ENCODE measurements at regions not wholly inside any gene's neighbourhood (a gene's known extent, or its start where the extent isn't known, plus 50 kb on each side); places are given as distances from the start of the nearest gene placed in this dataset.

DNA sequence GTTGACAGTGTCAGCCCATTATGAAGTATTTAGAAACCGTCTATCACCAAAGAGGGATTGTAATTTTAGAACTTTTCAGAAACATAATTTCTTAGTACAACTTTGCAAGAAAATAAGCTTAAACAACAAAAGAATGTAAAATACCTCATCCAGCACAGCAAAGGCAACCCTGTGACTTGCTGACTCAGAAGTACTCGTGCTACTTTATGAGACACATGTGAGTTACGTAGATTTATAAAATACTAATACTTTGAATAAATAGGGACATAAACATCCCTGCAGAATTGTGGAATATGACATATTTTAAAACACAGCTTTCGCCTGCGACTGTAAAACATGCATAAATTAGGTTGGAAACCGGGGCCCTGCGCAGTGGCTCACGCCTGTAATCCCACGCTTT, 739.7 kb upstream of the ANKRD30A start:
- no peak for DNase-seq

DNA sequence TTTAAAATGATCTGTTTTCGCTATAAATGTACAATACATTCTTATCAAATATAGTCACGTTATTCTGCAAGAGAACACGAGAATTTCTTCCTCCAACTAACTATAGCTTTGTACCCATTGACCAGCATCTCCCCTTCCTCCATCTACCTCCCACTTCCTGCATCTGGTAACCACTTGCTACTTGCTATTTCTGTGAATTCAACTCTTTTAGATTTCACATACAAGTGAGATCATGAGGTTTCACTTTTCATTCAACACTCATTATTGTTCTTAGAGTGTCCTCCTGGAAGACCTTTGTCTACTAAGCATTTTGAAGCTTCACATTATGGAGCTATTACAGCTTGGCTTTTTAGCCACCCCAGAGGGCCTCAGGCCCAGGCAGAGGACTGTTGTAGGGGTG, 741.3 kb upstream of the FZD8 start:
- DNase-seq: no peak

DNA sequence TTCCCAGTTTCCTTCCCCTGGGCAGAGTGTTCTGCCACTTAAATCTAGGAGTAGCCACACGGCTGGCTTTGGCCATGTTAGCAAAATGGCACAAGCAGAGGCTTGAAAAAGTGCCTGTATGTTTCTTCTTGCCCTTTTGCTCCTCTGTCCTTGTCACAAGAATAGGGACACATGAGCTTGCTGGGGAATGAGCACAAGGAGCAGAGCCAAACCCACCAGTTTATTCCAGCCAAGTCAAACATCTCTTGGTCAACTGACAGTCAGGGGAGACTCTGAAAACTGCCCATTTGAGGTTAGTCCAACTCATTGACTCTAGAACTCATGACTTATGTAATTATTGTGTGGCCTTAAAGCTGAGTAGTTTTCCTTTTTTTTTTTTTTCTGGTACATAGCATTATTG, 739.7 kb upstream of the FZD8 start:
- no peak for DNase-seq

DNA sequence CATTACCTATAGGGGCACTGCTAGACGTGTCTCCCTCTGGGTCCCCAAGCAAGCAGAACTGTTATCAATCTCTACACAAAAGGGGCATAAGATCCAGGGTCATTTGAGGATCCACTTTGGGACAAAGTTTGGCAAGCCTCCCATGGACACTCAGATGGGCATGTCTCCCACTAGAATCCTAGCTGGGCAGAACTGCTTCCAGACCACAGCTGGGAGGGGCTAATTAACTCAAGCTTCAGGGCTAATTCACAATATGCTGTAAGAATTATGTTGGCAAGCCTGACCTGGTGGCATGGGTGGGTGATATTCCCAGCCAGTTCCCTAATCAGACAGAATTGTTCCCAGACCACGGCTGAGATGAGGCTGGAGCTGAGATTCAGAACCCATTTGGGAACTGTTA, 738.4 kb upstream of the FZD8 start:
- DNase-seq: no peak

DNA sequence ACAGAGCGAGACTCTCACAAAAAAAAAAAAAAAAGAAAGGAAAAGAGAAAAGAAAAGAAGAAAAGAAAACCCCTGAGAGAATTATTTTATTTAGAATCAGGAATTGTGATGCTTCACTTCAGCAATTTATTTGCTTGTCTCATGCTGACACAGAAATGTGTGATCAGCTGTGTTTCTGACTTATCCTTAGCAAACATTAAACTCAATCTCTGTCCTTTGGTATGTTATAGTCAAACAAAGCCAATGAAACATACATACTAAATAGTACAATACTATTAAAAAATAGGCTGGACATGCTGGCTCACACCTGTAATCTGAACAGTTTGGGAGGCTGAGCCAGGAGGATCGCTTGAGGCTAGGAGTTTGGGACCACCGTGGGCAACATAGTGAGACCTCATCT, 733.0 kb upstream of the FZD8 start:
- DNase-seq: no peak

DNA sequence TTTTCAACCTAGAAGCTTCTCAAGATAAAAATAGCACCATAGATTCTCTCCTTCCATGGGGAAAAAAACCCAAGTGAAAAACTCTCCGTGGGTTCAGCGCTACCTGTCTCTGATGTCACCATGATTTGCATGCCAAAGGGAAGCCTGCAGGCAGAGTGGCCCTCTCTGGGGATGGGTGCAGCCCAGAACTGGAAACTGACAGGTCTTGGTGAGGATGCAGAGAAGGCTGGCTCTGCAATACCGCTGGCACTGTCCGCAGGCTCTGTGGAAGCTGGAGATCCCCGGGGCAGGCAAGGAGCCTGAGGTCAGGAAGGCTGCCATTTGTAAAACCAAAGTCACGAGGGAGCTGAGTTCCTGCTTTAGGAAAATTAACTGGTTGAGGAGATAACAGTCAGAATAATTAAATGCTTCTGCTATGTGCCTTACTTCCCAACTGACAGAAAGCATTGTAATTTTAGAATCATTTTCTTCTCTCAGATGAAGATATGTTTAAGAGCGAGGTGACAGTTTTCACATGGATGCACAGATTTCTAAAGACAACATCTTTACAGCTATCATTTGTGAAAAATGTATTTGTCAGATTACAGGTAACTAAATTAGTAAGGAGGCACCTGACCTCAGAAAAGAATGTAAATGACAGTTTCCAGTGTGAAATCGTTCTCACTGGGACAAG, 731.5 kb upstream of the FZD8 start:
- no peak for DNase-seq

DNA sequence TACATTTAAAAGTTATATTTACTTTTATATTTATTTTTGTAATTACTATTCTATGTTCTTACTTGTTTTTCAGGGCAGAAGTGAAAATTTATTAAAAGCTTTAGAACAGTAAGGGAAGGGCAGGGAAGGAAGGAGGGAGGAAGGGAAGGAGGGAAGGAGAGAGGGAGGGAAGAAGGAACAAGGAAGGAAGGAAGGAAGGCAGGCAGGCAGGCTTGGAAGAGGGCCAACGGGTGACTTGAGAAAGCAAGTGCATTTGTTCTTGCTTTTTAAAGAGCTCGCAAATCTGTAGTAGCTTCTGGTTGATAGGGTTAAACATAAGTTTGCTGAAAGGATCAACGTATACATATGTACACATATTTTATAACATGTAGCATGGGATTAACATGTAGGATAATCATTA, 725.3 kb upstream of the FZD8 start:
- DNase-seq: no peak

DNA sequence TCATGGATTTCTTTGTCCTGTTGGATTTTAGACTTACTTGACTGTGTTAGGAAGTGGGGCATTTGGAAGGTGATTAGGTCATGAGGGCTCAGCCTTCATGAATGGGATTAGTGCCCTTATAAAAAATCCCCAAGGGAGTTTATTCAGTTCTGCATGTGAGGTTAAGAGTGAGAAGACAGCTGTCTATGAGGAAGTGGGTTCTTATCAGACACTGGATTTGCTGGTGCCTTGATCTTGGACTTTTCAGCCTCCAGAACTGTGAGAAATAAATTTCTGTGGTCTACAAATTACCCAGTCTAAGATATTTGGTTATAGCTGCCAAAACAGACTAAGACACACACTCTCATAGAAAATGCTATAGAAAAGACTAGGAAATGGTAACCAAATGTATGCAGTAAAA, 724.7 kb upstream of the FZD8 start:
- no peak for DNase-seq

DNA sequence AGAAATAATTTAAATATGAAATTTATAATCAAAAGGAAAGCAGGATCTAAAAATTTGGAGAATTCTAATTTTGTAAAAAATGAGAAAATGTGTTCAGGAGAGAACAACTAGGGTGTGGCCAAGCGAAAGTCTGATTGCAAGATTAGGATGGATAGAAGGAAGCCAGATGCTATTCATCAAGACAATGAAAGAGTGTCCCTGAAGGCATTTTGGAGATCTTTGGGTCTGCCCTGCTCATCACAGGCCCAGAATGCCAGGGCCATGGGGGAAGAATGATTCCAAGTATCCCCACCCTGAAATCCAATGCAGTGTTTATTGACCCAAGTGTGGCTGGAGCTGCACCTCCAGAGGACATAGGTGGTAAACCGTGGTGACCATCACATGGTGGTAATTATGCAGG, 724.0 kb upstream of the FZD8 start:
- no peak for DNase-seq

DNA sequence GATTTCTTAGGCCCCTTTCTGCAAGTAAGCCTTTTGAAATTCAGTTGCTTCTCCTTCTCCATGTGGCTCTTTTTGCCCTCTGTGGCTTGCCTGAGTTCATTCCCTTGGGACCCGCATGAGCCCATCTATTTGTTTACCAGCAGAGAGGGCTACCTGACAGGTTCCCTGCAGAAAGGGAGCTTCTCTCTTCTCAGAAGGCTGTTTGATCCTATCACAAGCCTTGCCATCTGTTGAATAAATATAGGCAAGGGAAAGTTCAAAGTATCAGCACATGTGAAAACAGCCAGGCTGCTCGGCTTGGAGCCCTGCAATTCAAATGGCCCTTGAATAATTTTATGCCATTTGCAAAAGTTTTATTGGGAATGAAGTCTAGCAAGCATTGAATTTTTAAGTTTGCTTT, 720.2 kb upstream of the FZD8 start:
- DNase-seq: no peak

DNA sequence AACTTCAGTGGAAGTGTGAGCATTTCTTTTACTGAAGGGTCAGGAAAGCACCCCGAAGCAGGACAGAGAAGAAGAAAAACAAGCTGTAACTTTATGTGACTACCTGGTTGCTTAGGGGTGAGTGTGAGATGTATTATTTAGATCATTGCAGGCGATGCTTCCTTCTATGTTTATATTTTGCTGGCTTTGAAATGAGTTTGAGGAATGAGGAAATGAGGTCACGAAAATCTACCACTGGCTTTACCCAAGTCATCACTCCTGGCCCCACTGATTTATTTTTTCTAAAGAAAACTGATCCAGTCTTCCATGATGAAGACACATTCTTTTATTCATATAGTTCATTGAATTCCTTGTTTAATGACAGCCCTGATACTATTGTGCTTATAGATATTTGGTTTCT, 716.6 kb upstream of the FZD8 start:
- no peak for DNase-seq

DNA sequence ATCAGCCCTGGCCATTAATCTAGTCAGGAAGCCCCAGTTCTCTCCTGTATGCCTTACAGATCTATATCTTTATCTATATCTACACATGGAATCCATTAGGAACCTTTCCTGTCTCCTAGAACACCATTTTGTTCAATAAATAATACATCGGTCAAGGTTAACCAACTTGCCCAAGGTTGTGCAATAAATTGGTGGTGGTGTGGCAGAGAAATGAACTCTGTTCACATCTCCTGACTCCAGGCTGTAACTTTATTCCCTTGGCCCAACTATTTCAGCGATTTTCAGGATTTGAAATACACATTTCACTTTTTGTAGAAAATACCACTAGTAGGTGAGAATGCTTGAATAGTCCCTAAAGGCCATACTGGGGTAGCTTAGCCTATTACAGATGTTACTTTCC, 712.5 kb upstream of the FZD8 start:
- DNase-seq: no peak

DNA sequence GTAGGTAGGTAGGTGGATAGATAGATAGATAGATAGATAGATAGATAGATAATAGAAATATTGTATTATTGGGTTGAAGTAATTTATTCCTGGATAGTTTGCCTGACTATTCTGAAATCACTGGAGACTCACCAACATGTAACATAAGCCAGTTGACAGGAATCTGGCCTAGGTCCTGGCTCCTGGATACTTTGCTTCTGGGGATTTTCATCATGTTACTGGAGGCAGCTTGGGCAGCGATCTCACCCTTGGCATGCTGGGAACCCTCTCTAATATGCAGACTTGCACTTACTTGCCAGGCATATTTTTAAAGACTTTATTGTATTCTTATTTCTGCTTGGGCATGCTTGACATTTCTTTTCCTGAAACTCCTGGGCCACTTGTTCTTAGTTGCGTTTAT, 709.1 kb upstream of the FZD8 start:
- no peak for DNase-seq

DNA sequence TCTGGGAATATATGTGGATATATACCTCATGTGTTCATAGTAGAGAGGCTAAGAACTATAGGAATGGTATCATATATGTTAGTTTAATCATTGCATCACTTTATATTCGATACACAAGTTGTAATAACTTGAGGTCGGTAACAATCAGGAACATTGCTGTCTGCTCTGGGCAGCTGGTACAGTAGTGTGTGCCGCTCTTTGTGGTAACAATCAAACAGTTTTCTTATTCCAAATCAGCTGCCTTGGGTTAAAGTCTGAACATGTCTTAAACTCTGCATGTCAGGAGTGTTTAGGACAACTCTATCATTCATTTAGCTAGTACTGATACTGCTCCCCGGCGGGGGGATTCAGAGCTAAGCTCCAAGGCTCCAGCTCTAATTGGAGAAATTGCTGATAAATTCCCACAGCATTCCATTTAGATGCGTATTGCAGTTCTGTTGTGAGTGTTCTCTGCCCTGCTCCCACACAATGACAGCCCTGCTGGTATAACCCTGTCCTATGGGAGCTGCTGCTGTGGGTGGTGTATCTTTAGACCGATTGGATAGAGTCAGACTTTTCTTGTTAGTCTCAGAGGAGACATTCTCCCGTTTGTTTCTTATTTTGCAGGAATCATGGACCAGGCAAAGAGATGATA, 707.5 kb upstream of the FZD8 start:
- peak in 2 of 58 donors; percentile 7 to 19 for DNase-seq

DNA sequence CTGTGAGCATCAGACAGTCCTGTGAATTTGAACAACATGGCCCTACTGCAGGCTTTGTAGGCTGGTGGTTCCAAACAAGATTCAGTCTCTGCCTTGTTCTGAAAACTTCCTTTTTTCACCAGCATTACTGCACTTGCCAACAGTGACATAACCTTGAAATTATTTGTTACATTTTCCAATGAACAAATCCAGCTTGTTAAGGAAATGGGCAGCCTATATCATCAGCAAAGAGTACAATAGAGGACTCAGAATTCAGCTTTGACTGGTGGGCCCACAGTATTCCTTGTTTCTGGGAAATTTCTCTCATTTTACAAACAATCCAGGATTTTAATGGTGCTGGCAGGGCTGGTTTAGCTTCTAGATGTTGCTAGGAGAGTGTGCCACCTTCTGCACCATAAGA, 703.7 kb upstream of the FZD8 start:
- peak in 1 of 58 donors; percentile 2 for DNase-seq

DNA sequence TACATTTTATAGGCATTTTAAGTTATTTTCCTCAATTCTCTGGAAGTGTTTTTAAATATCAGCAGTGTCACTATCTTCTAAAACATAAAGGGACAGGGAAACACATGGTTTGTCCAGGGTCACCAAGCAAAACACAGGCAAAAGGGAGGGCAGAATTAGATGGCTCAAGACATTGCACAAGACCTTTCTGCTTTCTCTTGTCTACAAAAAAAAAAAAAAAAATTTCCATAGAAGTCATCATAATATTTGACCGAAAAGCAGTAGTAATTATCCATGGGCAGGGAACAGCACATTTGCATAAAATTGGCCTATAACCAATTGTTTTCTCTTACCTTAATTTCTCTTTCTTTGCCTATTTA, 703.1 kb upstream of the FZD8 start:
- DNase-seq: no peak

DNA sequence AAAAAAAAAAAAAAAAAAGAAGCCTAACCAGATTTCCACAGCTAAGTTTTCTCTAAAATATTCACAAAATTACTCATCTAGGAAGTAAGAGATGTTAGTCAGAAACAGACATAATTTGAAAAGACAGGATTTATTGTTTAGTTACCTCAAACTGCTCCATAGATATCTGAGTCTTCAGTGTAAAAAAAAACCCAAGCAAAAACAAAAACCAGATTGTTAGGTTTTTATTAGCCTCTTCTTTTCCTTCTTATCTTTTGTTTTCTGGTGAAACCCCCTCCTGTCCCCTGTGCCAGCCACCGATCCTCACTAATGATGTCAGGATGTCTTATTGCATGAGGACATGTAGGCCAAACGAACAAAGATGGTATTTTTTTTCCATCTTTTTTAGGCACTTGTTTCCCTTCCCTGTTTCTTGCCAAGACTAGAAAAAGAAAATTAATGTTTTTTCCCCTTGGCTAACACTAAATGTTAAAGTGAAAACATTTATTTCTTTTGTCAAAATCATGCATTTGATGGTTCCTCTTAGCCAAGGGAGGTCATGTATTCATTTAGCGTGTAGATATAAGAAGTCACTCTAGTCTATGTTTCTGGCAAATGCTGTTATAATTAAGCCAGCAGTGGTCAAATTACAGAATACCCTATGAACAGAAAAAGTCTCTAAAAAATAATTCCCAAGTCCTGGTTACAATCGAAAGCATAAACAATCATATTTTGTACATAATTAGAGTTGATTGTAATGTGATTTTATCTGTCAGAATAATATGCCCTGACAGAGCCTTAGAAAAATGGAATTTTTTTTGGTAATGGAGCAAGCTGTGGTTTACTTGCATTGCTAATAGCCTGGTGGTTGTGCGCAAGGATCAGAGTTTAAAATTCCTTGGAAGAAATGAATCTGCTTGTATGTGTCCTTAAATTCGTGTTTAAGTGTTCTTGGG, 702.4 kb upstream of the FZD8 start:
- DNase-seq: no peak

DNA sequence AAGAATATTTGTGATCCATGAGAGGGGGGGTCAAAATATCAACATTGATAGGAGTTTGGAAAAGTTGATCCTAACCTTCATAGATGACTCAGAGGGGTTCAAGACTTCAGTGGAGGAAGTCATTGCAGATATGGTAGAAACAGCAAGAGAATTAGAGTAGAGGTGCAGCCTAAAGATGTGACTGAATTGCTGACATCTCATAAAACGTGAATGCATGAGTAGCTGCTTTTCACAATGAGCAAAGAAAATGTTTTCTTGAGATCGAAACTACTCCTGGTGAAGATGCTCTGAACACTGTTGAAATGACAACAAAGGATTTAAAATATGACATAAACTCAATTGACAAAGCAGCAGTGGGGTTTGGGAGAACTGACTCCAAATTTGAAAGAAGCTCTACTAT, 700.7 kb upstream of the FZD8 start:
- no peak for DNase-seq

DNA sequence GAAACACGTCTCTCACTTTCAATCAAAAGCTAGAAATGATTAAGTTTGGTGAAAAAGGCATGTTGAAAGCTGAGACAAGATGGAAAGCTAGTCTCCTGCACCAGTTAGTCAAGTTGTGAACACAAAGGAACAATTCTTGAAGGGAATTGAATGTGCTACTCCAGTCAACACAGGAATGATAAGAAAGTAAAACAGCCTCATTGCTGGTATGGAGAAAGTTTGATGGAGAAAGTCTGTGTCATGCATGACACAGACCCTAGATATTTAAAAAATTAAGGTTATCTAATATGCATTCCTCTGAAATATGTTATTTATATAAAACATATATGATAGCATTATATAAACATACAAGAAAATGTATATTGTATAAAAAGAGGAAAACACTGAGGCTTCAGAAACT, 699.4 kb upstream of the FZD8 start:
- no peak for DNase-seq

DNA sequence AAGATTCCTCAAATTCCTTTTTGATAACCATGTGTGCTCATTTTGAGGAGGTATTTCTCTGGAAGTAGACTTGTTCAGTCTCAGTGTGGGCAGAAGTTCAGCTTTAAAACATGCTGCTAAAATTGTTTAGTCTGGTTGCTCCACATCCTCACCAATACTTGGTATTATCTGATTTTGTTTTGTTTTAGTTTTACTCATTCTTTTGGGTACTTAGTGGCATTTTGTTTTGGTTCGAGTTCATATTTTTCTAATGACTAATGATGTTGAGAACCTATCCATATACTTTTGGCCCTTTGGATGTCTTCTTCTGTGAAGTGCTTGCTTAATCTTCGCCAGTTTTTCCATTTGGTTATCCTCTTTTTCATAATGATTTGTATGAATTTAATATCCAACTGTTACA, 694.2 kb upstream of the FZD8 start:
- DNase-seq: no peak

DNA sequence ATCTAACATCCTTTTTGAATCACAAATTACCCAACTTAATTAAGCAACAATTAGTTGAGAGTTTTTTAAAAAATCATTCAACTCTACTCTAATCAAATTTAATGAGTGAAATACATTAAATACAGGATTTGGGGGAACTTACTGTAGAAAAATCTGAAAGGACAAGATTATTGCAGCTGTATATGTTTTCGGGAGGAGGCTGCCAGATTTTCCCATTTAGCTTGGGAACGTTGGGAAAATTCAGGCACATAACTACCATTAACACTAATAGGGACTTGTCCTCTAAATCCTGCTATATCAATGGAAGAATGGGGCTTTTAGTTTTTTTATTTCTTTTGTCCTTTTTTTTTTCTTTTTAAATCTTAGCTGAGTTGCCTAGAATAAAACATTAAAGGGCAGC, 691.4 kb upstream of the FZD8 start:
- no peak for DNase-seq

DNA sequence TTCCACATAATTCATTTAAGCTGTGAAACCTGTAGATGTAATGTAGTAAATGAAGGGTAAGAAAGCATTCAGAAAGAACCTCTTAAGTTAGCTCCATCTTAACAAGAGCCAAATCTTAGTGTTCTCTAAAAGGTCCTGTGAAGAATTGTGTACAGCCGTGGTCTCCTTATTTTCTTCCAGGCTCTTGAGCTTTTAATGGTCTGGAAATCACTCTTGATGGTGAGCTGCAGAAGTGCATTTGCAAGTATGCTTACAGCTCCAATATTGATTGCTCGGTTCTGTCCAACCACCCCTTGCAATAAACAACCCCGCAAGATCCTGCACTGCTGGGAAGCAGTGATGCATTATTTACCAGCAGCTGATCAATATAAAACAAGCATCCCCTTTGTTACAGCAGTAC, 690.8 kb upstream of the FZD8 start:
- DNase-seq: peak in 2 of 58 donors; percentile 15 to 19

DNA sequence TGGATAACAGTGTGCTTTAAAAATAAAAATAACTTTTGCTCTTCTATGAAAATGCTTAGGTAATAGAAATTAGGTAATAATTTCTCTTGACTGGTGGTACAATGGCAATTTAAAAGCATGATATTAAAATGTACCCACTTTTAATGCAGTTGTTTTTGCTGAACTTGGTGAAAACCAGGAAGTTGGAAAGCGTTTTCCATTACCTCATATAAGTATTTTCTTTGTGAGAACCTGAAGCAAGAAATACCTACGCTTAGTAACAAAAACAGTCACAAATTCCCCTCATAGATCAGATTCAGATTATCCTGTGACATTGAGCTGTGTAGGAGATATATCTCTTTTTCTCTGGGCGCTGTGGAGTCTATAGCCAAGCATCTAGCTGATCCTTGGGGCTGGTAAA, 689.0 kb upstream of the FZD8 start:
- DNase-seq: no peak

All from anterior cingulate cortex (tissue), 58 donors.